MM.1S (cell line): ENCODE measurements at regions not wholly inside any gene's neighbourhood (a gene's known extent, or its start where the extent isn't known, plus 50 kb on each side); places are given as distances from the start of the nearest gene placed in this dataset.
"Not testable (repeated sequence)": the region's sequence is repeated elsewhere in the genome, so short reads cannot be mapped to it uniquely, and the experiment has no call there.

Experiments used
- DNase-seq: peaks from one replicate; pipeline ENCODE4 v3.0.0-alpha.2; 2015
- H2AFZ ChIP-seq: fragments of 300-600 bp; sonication (generic); 2 replicates; pipeline ENCODE4 v1.6.0; 2016; ENCODE audit warnings: antibody characterized with exemption, low read length
- H3F3A ChIP-seq: fragments of 300-600 bp; sonication (generic); 2 replicates; pipeline ENCODE4 v1.6.1; 2016; ENCODE audit warnings: mild to moderate bottlenecking, antibody characterized with exemption, low read length, moderate library complexity, mixed read lengths; ENCODE audit not compliant: insufficient read depth
- H3K27ac ChIP-seq: fragments of 300-600 bp; sonication (generic); 2 replicates; pipeline ENCODE4 v1.5.1; 2016; ENCODE audit warnings: mild to moderate bottlenecking, low read length
- H3K27me3 ChIP-seq: fragments of 300-600 bp; sonication (generic); replicated peaks from 2 replicates; pipeline ENCODE4 v1.6.0; 2016; ENCODE audit warnings: low read length; ENCODE audit not compliant: insufficient read depth
- H3K36me3 ChIP-seq: fragments of 300-600 bp; sonication (generic); replicated peaks from 2 replicates; pipeline ENCODE4 v1.6.1; 2016; ENCODE audit warnings: mild to moderate bottlenecking, low read length, mixed read lengths; ENCODE audit not compliant: insufficient read depth
- H3K4me1 ChIP-seq: fragments of 300-600 bp; sonication (generic); 2 replicates; pipeline ENCODE4 v1.6.1; 2016; ENCODE audit warnings: low read length, mixed read lengths
- H3K4me2 ChIP-seq: fragments of 300-600 bp; sonication (generic); 2 replicates; pipeline ENCODE4 v1.6.0; 2016; ENCODE audit warnings: low read depth, low read length
- H3K4me3 ChIP-seq: fragments of 300-600 bp; sonication (generic); 2 replicates; pipeline ENCODE4 v1.5.1; 2016; ENCODE audit warnings: low read length, mixed read lengths
- H3K79me2 ChIP-seq: fragments of 300-600 bp; sonication (generic); 2 replicates; pipeline ENCODE4 v1.6.1; 2016; ENCODE audit warnings: mixed run types, low read length, mixed read lengths
- H3K9ac ChIP-seq: fragments of 300-600 bp; sonication (generic); 2 replicates; pipeline ENCODE4 v1.6.1; 2016; ENCODE audit warnings: low read length, mixed read lengths
- H3K9me2 ChIP-seq: fragments of 300-600 bp; sonication (generic); replicated peaks from 2 replicates; pipeline ENCODE4 v1.6.1; 2016; ENCODE audit warnings: mild to moderate bottlenecking, low read length, mixed read lengths; ENCODE audit not compliant: insufficient read depth
- H3K9me3 ChIP-seq: fragments of 300-600 bp; sonication (generic); replicated peaks from 2 replicates; pipeline ENCODE4 v1.6.1; 2016; ENCODE audit warnings: mild to moderate bottlenecking, low read length, mixed read lengths; ENCODE audit not compliant: insufficient read depth
- H4K20me1 ChIP-seq: fragments of 300-600 bp; sonication (generic); 2 replicates; pipeline ENCODE4 v1.6.1; 2016; ENCODE audit warnings: mild to moderate bottlenecking, low read length, moderate library complexity, mixed read lengths; ENCODE audit not compliant: insufficient read depth

- not testable (repeated sequence) for H3K9me2 ChIP-seq, H3K27me3 ChIP-seq, H3F3A ChIP-seq, DNase-seq, H3K27ac ChIP-seq, H3K4me1 ChIP-seq, H3K36me3 ChIP-seq, H3K4me3 ChIP-seq, H2AFZ ChIP-seq, H3K9ac ChIP-seq, H4K20me1 ChIP-seq, H3K9me3 ChIP-seq, H3K79me2 ChIP-seq, H3K4me2 ChIP-seq
Observed at GRCh38 chr9:40097992-40098391, 742.5 kb downstream of the SPATA31A1 start.

DNA sequence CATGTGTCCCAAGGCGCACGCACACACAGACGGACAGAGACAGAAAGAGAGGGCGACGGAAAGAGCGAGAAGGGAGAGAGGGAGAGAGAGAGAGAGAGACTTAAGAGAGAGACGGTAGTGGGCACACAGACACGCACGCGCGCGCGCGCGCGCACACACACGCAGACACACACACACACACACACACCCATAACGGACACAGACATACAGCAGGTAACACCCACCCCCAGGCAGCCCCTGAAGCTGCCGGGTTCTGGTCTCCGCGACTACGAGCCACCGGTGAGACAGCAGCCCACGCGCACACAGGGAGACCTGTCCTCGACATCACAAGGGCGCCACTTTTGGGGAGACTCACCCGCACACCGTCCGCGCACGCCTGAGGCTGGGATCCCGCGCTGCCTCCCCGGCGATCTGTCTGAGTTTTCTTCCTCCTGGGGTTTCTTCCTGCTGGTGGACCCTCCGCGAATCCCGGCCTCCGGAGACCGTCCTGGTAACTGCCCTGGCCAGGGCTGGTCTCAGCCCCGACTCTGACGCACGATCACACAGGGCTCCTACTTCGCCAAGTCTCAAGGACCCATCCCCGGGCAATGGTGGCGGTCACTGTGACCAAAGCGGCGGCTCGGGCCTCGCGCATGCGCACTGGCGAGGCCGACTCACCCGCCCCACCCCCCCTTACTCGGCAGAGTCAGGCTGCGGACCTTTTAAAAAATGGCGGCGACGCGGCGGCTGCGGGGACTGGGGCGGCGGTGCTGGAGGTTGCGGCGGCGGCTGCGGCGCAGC lies 750.7 kb downstream of the SPATA31A1 start:
- not testable (repeated sequence) for H3K4me2 ChIP-seq, H3F3A ChIP-seq

DNA sequence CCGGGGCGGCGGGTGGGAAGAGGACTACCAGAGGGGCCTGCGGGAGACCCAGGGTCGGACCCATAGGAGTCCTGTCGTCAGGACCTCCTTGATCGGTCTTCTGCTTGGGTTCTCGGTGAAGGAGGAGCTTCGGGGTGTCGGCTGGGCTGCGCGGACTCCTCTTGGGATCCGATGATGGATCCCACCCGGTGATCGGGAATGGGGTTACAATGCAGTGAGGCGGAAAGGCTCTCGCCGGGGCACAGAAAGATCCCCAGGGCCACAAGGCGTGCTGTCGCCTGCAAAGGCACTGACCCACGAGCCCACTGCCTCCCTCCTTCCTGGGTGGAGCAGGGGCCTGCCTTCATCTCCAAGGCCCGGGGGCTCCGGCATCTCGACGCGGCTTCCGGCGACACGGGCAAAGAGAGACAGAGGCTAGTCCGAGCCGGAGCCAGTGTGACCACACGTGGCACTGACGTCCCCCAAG lies 751.3 kb downstream of the SPATA31A1 start:
- H3K9me3 ChIP-seq, H4K20me1 ChIP-seq, H3K4me1 ChIP-seq, H2AFZ ChIP-seq, H3F3A ChIP-seq, H3K36me3 ChIP-seq, H3K4me2 ChIP-seq, H3K4me3 ChIP-seq, H3K79me2 ChIP-seq, H3K9me2 ChIP-seq, DNase-seq, H3K27me3 ChIP-seq: not testable (repeated sequence)
- H3K27ac ChIP-seq, result peak overlapping the region; percentile 44; the same call in 1 of the 2 replicates
- peak overlapping the region; percentile 41; the same call in 1 of the 2 replicates for H3K9ac ChIP-seq

More for the DNA sequence above, 750.7 kb downstream of the SPATA31A1 start:
- H3K36me3 ChIP-seq, H3K4me1 ChIP-seq, H3K9me2 ChIP-seq, H3K9me3 ChIP-seq, H3K79me2 ChIP-seq, H2AFZ ChIP-seq, H4K20me1 ChIP-seq, H3K27me3 ChIP-seq: not testable (repeated sequence)
- peak overlapping the region; percentile 46 for H3K4me3 ChIP-seq
- peak overlapping the region; percentile 60 for H3K9ac ChIP-seq
- DNase-seq, result peak; percentile 44
- peak overlapping the region; percentile 44; the same call in 1 of the 2 replicates for H3K27ac ChIP-seq

DNA sequence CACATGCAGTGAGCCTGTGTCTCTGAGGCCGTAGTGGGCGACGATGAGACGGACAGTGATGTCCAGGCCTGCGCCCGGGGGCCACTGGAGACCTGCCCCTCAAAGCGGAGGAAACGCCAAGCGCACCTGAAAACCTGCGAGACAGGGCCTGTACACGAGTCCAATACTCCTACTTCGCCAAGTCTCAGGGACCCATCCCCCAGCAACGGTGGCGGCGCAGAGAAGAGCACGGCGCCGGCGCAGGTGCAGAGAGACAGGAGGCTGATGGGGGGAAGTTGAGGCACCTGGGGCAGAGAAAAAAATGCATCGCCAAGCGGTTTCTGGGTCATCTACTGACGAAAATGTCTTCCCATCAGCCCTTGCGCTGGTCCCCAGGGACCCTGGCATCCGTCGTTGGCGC lies 751.8 kb downstream of the SPATA31A1 start:
- H3K4me1 ChIP-seq, H2AFZ ChIP-seq, H3K4me2 ChIP-seq, H3F3A ChIP-seq, H3K36me3 ChIP-seq, DNase-seq, H3K27me3 ChIP-seq, H3K9me3 ChIP-seq, H3K9me2 ChIP-seq, H3K79me2 ChIP-seq, H3K4me3 ChIP-seq, H4K20me1 ChIP-seq: not testable (repeated sequence)
- H3K9ac ChIP-seq, result peak overlapping the region; percentile 25; the same call in 1 of the 2 replicates
- peak overlapping the region; percentile 44; the same call in 1 of the 2 replicates for H3K27ac ChIP-seq

GRCh38 chr9:40108465-40108864 lies 753.0 kb downstream of the SPATA31A1 start:
- H3K4me2 ChIP-seq, H3K27ac ChIP-seq, H3K4me1 ChIP-seq, H3K36me3 ChIP-seq, H3F3A ChIP-seq, H4K20me1 ChIP-seq, H3K9me2 ChIP-seq, H3K27me3 ChIP-seq, H3K9ac ChIP-seq, H3K79me2 ChIP-seq, H2AFZ ChIP-seq, DNase-seq, H3K9me3 ChIP-seq, H3K4me3 ChIP-seq: not testable (repeated sequence)

- H3K9ac ChIP-seq, result peak overlapping the region; percentile 31; the same call in 1 of the 2 replicates
- H3K4me2 ChIP-seq, result peak overlapping the region; percentile 18; the same call in 1 of the 2 replicates
- not testable (repeated sequence) for H3K79me2 ChIP-seq, H3F3A ChIP-seq, H3K9me2 ChIP-seq, H3K36me3 ChIP-seq, H3K9me3 ChIP-seq, H3K4me3 ChIP-seq, H2AFZ ChIP-seq, H4K20me1 ChIP-seq, H3K27me3 ChIP-seq, H3K4me1 ChIP-seq
- peak overlapping the region; percentile 48; the same call in 1 of the 2 replicates for H3K27ac ChIP-seq
- DNase-seq, result peak; percentile 5
Observed at GRCh38 chr9:40110751-40111150, 755.3 kb downstream of the SPATA31A1 start.

DNA sequence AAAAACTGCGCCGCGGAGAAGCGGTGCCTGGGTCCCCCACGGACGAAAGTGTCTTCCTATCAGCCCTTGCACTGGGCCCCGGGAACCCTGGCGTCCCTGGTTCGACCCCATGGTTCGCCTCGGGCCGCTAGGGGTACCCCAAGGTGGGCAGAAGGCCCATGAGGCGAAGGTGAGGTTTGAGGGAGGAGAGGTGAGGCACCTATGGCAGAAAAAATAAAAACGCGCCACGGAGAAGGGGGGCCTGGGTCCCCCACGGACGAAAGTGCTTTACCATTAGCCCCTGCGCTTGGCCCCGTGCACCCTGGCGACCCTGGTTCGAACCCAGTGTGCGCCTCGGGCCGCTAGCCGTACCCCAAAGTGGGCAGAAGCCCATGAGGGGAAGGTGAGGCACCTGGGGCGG lies 756.1 kb downstream of the SPATA31A1 start:
- not testable (repeated sequence) for H2AFZ ChIP-seq, H3K9ac ChIP-seq, H3K4me2 ChIP-seq, H3K27me3 ChIP-seq, H3K27ac ChIP-seq, H3K9me2 ChIP-seq, H4K20me1 ChIP-seq, H3K9me3 ChIP-seq, H3F3A ChIP-seq, H3K4me1 ChIP-seq, H3K4me3 ChIP-seq, H3K79me2 ChIP-seq, H3K36me3 ChIP-seq
- DNase-seq, result peak; percentile 4

DNA sequence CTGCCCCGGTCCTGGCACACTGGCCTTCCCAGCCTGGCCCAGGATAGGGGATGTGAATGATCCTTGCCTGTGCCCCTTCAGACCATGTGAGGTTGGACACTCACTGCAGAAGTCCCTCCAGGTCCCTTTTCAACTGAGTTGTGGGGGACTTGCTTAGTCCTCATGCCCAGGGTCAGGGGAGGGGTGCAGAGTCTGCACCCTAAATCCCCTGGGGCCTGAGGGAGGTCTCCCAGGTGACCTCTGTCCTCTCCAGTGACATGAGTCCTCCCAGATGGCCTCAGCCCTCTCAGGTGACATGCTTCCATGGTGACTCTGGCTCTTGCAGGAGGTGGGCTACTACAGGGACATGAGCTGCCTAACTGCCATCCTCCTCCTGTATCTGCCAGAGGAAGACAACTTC lies 775.1 kb downstream of the SPATA31A1 start:
- H3F3A ChIP-seq, H3K27ac ChIP-seq, H2AFZ ChIP-seq, H4K20me1 ChIP-seq, H3K9me3 ChIP-seq, H3K4me3 ChIP-seq, H3K9ac ChIP-seq, H3K36me3 ChIP-seq, H3K79me2 ChIP-seq, H3K4me2 ChIP-seq, H3K27me3 ChIP-seq, H3K9me2 ChIP-seq, DNase-seq, H3K4me1 ChIP-seq: not testable (repeated sequence)
